Mesenchymal stem cell (in vitro differentiated cells and primary cell): ENCODE measurements at regions not wholly inside any gene's neighbourhood (a gene's known extent, or its start where the extent isn't known, plus 50 kb on each side); places are given as distances from the start of the nearest gene placed in this dataset.

Experiments
- DNase-seq: peaks from one replicate; pipeline ENCODE4 v3.0.0-alpha.2; 2013
- H2AFZ ChIP-seq: one replicate; pipeline ENCODE4 v1.6.1; 2013; ENCODE audit warnings: low read depth, mild to moderate bottlenecking, control low read depth, inconsistent platforms, low read length, moderate library complexity
- H2AK5ac ChIP-seq: 2 replicates; pipeline ENCODE4 v1.6.1; 2013; ENCODE audit warnings: low read length, moderate library complexity, mild to moderate bottlenecking, inconsistent platforms; ENCODE audit not compliant: severe bottlenecking
- H2BK120ac ChIP-seq: one replicate; pipeline ENCODE4 v1.6.1; 2013; ENCODE audit warnings: low read depth, mild to moderate bottlenecking, inconsistent platforms, low read length, moderate library complexity
- H2BK12ac ChIP-seq, 2 experiments: one replicate each; pipeline ENCODE4 v1.6.1; 2013; ENCODE audit warnings: inconsistent platforms in 2 of 2, low read length in 2 of 2, mild to moderate bottlenecking in 2 of 2, moderate library complexity in 2 of 2, control low read depth in 1 of 2
- H2BK15ac ChIP-seq: one replicate; pipeline ENCODE4 v1.6.1; 2013; ENCODE audit warnings: mild to moderate bottlenecking, low read depth, inconsistent platforms; ENCODE audit not compliant: poor library complexity, severe bottlenecking
- H2BK5ac ChIP-seq: 2 replicates; pipeline ENCODE4 v1.6.1; 2013; ENCODE audit warnings: low read depth, mild to moderate bottlenecking, low read length, control low read depth, inconsistent platforms; ENCODE audit not compliant: poor library complexity, severe bottlenecking
- H3K14ac ChIP-seq, 2 experiments: one replicate each; pipeline ENCODE4 v1.6.1; 2013; ENCODE audit warnings: inconsistent platforms in 2 of 2, low read length in 2 of 2, control low read depth in 1 of 2, mild to moderate bottlenecking in 1 of 2, moderate library complexity in 1 of 2
- H3K18ac ChIP-seq, 2 experiments: one replicate each; pipeline ENCODE4 v1.6.1; 2013; ENCODE audit warnings: inconsistent platforms in 2 of 2, low read length in 2 of 2, control low read depth in 1 of 2, low read depth in 1 of 2, mild to moderate bottlenecking in 1 of 2
- H3K23ac ChIP-seq, 2 experiments: one replicate each; pipeline ENCODE4 v1.6.1; 2013; ENCODE audit warnings: inconsistent platforms in 2 of 2, low read length in 2 of 2, mild to moderate bottlenecking in 2 of 2, moderate library complexity in 2 of 2, control low read depth in 1 of 2
- H3K27ac ChIP-seq: 2 replicates; pipeline ENCODE4 v1.5.1; 2013; ENCODE audit warnings: mild to moderate bottlenecking, moderate library complexity, low read length, control low read depth, inconsistent platforms; ENCODE audit not compliant: poor library complexity, severe bottlenecking
- H3K27me3 ChIP-seq, 2 experiments: 2 replicates each; pipeline versions ENCODE4 v1.6.1 to v1.7.0; 2013; ENCODE audit warnings: low read length in 2 of 2, mild to moderate bottlenecking in 2 of 2, moderate library complexity in 2 of 2, control low read depth in 1 of 2, inconsistent platforms in 1 of 2; ENCODE audit not compliant: control insufficient read depth in 1 of 2, insufficient read depth in 1 of 2
- H3K36me3 ChIP-seq, 2 experiments: 2 replicates each; pipeline versions ENCODE4 v1.6.1 to v1.7.0; 2013; ENCODE audit warnings: low read length in 2 of 2, control low read depth in 1 of 2, inconsistent platforms in 1 of 2, low read depth in 1 of 2, mild to moderate bottlenecking in 1 of 2; ENCODE audit not compliant: insufficient read depth in 2 of 2, control insufficient read depth in 1 of 2
- H3K4ac ChIP-seq, 2 experiments: one replicate each; pipeline ENCODE4 v1.6.1; 2013; ENCODE audit warnings: inconsistent platforms in 2 of 2, low read length in 2 of 2, mild to moderate bottlenecking in 2 of 2, moderate library complexity in 2 of 2, control low read depth in 1 of 2, low read depth in 1 of 2
- H3K4me1 ChIP-seq: 2 replicates; pipeline ENCODE4 v1.6.1; 2013; ENCODE audit warnings: low read depth, low read length, control low read depth; ENCODE audit not compliant: control insufficient read depth, insufficient read depth
- H3K4me2 ChIP-seq: 2 replicates; pipeline ENCODE4 v1.6.1; 2013; ENCODE audit warnings: low read length, mild to moderate bottlenecking, inconsistent platforms; ENCODE audit not compliant: poor library complexity, severe bottlenecking
- H3K4me3 ChIP-seq, 2 experiments: 2 replicates each; pipeline versions ENCODE4 v1.5.1 to v1.7.0; 2013; ENCODE audit warnings: low read length in 2 of 2, mild to moderate bottlenecking in 2 of 2, control low read depth in 1 of 2, low read depth in 1 of 2; ENCODE audit not compliant: insufficient read depth in 1 of 2
- H3K79me1 ChIP-seq: replicated peaks from 2 replicates; pipeline ENCODE4 v1.6.1; 2013; ENCODE audit warnings: mild to moderate bottlenecking, control low read depth, low read length, inconsistent platforms; ENCODE audit not compliant: poor library complexity, severe bottlenecking
- H3K9ac ChIP-seq: 2 replicates; pipeline ENCODE4 v1.7.0; 2013; ENCODE audit warnings: mild to moderate bottlenecking, low read length, moderate library complexity
- H3K9me3 ChIP-seq: 2 replicates; pipeline ENCODE4 v1.7.0; 2013; ENCODE audit warnings: mild to moderate bottlenecking, low read length; ENCODE audit not compliant: control insufficient read depth
- H4K8ac ChIP-seq: one replicate; pipeline ENCODE4 v1.6.1; 2013; ENCODE audit warnings: inconsistent platforms, mild to moderate bottlenecking, low read length, moderate library complexity
- H4K91ac ChIP-seq: one replicate; pipeline ENCODE4 v1.6.1; 2013; ENCODE audit warnings: mild to moderate bottlenecking, low read length, inconsistent platforms
- WGBS: methylation state at CpG from one replicate; pipeline ENCODE4 v1.1.7; 2013; ENCODE audit warnings: mixed read lengths; 5-methylcytosine and 5-hydroxymethylcytosine counted together

GRCh38 chr1:13911697-13912619 is 212.0 kb downstream of the PRDM2 start:
- H2AFZ ChIP-seq: no peak overlapping the region
- H2BK15ac ChIP-seq: no peak overlapping the region
- no peak overlapping the region for H3K4me2 ChIP-seq
- no peak overlapping the region for H2BK120ac ChIP-seq
- no peaks in the 10 kb centered on the region for H3K36me3 ChIP-seq
- peaks cover 0 to 5% of the 10 kb centered on the region in 2 experiments for H3K27me3 ChIP-seq
- no peak overlapping the region for H3K27ac ChIP-seq
- H3K23ac ChIP-seq: no peak overlapping the region
- no peak overlapping the region for H2AK5ac ChIP-seq
- H2BK12ac ChIP-seq: no peak overlapping the region
- H3K4ac ChIP-seq: no peak overlapping the region
- no peak overlapping the region for H3K4me3 ChIP-seq
- no peak overlapping the region for H4K8ac ChIP-seq
- no peak overlapping the region for H3K9ac ChIP-seq
- H2BK5ac ChIP-seq: no peak overlapping the region
- 68% methylated on average over 8 of the region's 8 CpGs for WGBS
- H4K91ac ChIP-seq: no peak overlapping the region
- no peak for DNase-seq
- no peak overlapping the region for H3K18ac ChIP-seq
- no peaks in the 10 kb centered on the region for H3K4me1 ChIP-seq
- no peaks in the 10 kb centered on the region for H3K9me3 ChIP-seq
- no peaks in the 10 kb centered on the region for H3K79me1 ChIP-seq
- H3K14ac ChIP-seq: no peak overlapping the region

GRCh38 chr1:13913396-13913795 is 213.4 kb downstream of the PRDM2 start:
- no peak overlapping the region for H3K14ac ChIP-seq
- no peak overlapping the region for H2AK5ac ChIP-seq
- 100% methylated on average over 1 of the region's 1 CpG for WGBS

GRCh38 chr1:13916530-13916929 is 216.5 kb downstream of the PRDM2 start:
- Histone ChIP-seq H3K9ac (no peak overlapping the region), H3K79me1 (no peaks in the 10 kb centered on the region), H2BK5ac (no peak overlapping the region), H2BK120ac (no peak overlapping the region), H2AFZ (no peak overlapping the region), H3K4me3 (no peak overlapping the region), H4K91ac (no peak overlapping the region), H3K4me1 (no peaks in the 10 kb centered on the region), H3K23ac (no peak overlapping the region), H2AK5ac (no peak overlapping the region), H3K14ac (no peak overlapping the region), H2BK12ac (no peak overlapping the region), H3K4me2 (no peak overlapping the region), H4K8ac (no peak overlapping the region), H3K4ac (no peak overlapping the region), H3K9me3 (no peaks in the 10 kb centered on the region), H3K36me3 (no peaks in the 10 kb centered on the region), H3K27ac (no peak overlapping the region), H3K27me3 (peaks cover 0 to 5% of the 10 kb centered on the region in 2 experiments), H2BK15ac (no peak overlapping the region), H3K18ac (no peak overlapping the region)
- WGBS: 33% methylated on average over 2 of the region's 3 CpGs
- DNase-seq: no peak

More at GRCh38 chr1:13913396-13913795, 213.4 kb downstream of the PRDM2 start:
- H3K4me3 ChIP-seq: no peak overlapping the region
- no peak overlapping the region for H3K23ac ChIP-seq
- no peak overlapping the region for H2BK15ac ChIP-seq
- H2BK12ac ChIP-seq: no peak overlapping the region
- peaks cover 0 to 5% of the 10 kb centered on the region in 2 experiments for H3K27me3 ChIP-seq
- H3K18ac ChIP-seq: no peak overlapping the region
- no peak overlapping the region for H2BK120ac ChIP-seq
- no peaks in the 10 kb centered on the region for H3K79me1 ChIP-seq
- no peak overlapping the region for H2BK5ac ChIP-seq
- H3K4ac ChIP-seq: no peak overlapping the region
- no peaks in the 10 kb centered on the region for H3K9me3 ChIP-seq
- no peaks in the 10 kb centered on the region for H3K36me3 ChIP-seq
- no peaks in the 10 kb centered on the region for H3K4me1 ChIP-seq
- H2AFZ ChIP-seq: no peak overlapping the region
- H3K9ac ChIP-seq: no peak overlapping the region
- no peak overlapping the region for H4K91ac ChIP-seq
- no peak for DNase-seq
- no peak overlapping the region for H3K27ac ChIP-seq
- no peak overlapping the region for H4K8ac ChIP-seq
- no peak overlapping the region for H3K4me2 ChIP-seq

- H3K18ac ChIP-seq: no peak overlapping the region
- no peak overlapping the region for H4K91ac ChIP-seq
- H3K4me2 ChIP-seq: no peak overlapping the region
- H2BK120ac ChIP-seq: no peak overlapping the region
- H3K4ac ChIP-seq: no peak overlapping the region
- H2BK15ac ChIP-seq: no peak overlapping the region
- no peak overlapping the region for H2BK5ac ChIP-seq
- H3K14ac ChIP-seq: no peak overlapping the region
- H2AFZ ChIP-seq: no peak overlapping the region
- H3K36me3 ChIP-seq: no peaks in the 10 kb centered on the region
- no peaks in the 10 kb centered on the region for H3K27me3 ChIP-seq
- no peak overlapping the region for H3K27ac ChIP-seq
- H3K9me3 ChIP-seq: no peaks in the 10 kb centered on the region
- DNase-seq: no peak
- H2AK5ac ChIP-seq: no peak overlapping the region
- no peaks in the 10 kb centered on the region for H3K79me1 ChIP-seq
- no peak overlapping the region for H2BK12ac ChIP-seq
- WGBS: 33% methylated on average over 1 of the region's 2 CpGs
- no peak overlapping the region for H4K8ac ChIP-seq
- no peak overlapping the region for H3K4me3 ChIP-seq
- H3K23ac ChIP-seq: no peak overlapping the region
- H3K4me1 ChIP-seq: no peaks in the 10 kb centered on the region
- H3K9ac ChIP-seq: no peak overlapping the region
Measured at GRCh38 chr1:13917607-13918006, 217.6 kb downstream of the PRDM2 start.
